Activated CD4-positive, alpha-beta T cell treated with anti-CD3 and anti-CD28 coated beads, Interleukin-2, amount 10 ng/mL, durations not matched to agents 24 days and 14 days (primary cell): ENCODE measurements at regions not wholly inside any gene's neighbourhood (a gene's known extent, or its start where the extent isn't known, plus 50 kb on each side); places are given as distances from the start of the nearest gene placed in this dataset.
A peak's percentile ranks its signal among the peaks of the same experiment; 100 is the strongest.

Source experiments
- DNase-seq: peaks from one replicate; pipeline ENCODE4 v3.0.0; 2022
- H3K27ac Mint-ChIP-seq: one replicate; pipeline ENCODE4 v1.8.0; 2022; ENCODE audit warnings: mild to moderate bottlenecking, mixed read lengths
- H3K27me3 Mint-ChIP-seq: one replicate; pipeline ENCODE4 v1.8.0; 2022; ENCODE audit warnings: mixed read lengths
- H3K36me3 Mint-ChIP-seq: one replicate; pipeline ENCODE4 v1.8.0; 2022; ENCODE audit warnings: low read depth, mild to moderate bottlenecking, mixed read lengths
- H3K4me1 Mint-ChIP-seq: one replicate; pipeline ENCODE4 v1.8.0; 2021; ENCODE audit warnings: mixed read lengths
- H3K4me3 Mint-ChIP-seq: one replicate; pipeline ENCODE4 v1.8.0; 2022; ENCODE audit warnings: mild to moderate bottlenecking, moderate library complexity, mixed read lengths
- H3K9me3 Mint-ChIP-seq: one replicate; pipeline ENCODE4 v1.8.0; 2021; ENCODE audit warnings: mixed read lengths
- intact Hi-C: fragments of 100-400 bp; cut with micrococcal nuclease; formaldehyde crosslinking; loops from one replicate; pipeline ENCODE4 v1.15.1; 2023

GRCh38 chr18:38972571-38972970 lies 1407.0 kb upstream of the CELF4 start:
- H3K27ac Mint-ChIP-seq = no peak overlapping the region
- peaks cover 3% of the 10 kb centered on the region for H3K9me3 Mint-ChIP-seq
- H3K4me1 Mint-ChIP-seq = no peaks in the 10 kb centered on the region
- DNase-seq = no peak
- no peaks in the 10 kb centered on the region for H3K36me3 Mint-ChIP-seq
- no peak overlapping the region for H3K4me3 Mint-ChIP-seq
- intact Hi-C loops = no loop called here
- no peaks in the 10 kb centered on the region for H3K27me3 Mint-ChIP-seq

- H3K4me1 Mint-ChIP-seq = no peaks in the 10 kb centered on the region
- H3K9me3 Mint-ChIP-seq = peaks cover 3% of the 10 kb centered on the region
- no peaks in the 10 kb centered on the region for H3K27me3 Mint-ChIP-seq
- H3K27ac Mint-ChIP-seq = no peak overlapping the region
- DNase-seq = no peak
- intact Hi-C loops = no loop called here
- H3K4me3 Mint-ChIP-seq = no peak overlapping the region
- no peaks in the 10 kb centered on the region for H3K36me3 Mint-ChIP-seq
These were observed 1406.3 kb upstream of the CELF4 start for GRCh38 chr18:38971881-38972280.

GRCh38 chr18:38966841-38967240 lies 1401.2 kb upstream of the CELF4 start:
- Mint-ChIP-seq H3K27ac (no peak overlapping the region), H3K36me3 (no peaks in the 10 kb centered on the region), H3K27me3 (no peaks in the 10 kb centered on the region), H3K4me3 (no peak overlapping the region), H3K9me3 (peaks cover 12% of the 10 kb centered on the region), H3K4me1 (no peaks in the 10 kb centered on the region)
- DNase-seq = no peak
- intact Hi-C loops = no loop called here

GRCh38 chr18:38963943-38964660 lies 1398.5 kb upstream of the CELF4 start:
- H3K9me3 Mint-ChIP-seq = peaks cover 8% of the 10 kb centered on the region
- no peak for DNase-seq
- intact Hi-C loops = no loop called here
- no peak overlapping the region for H3K4me3 Mint-ChIP-seq
- no peaks in the 10 kb centered on the region for H3K36me3 Mint-ChIP-seq
- no peak overlapping the region for H3K27ac Mint-ChIP-seq
- H3K4me1 Mint-ChIP-seq = no peaks in the 10 kb centered on the region
- no peaks in the 10 kb centered on the region for H3K27me3 Mint-ChIP-seq

- DNase-seq = no peak
- Mint-ChIP-seq H3K4me1 (no peaks in the 10 kb centered on the region), H3K27me3 (no peaks in the 10 kb centered on the region), H3K27ac (no peak overlapping the region), H3K4me3 (no peak overlapping the region), H3K36me3 (no peaks in the 10 kb centered on the region), H3K9me3 (peaks cover 8% of the 10 kb centered on the region)
- intact Hi-C loops = no loop called here
These were observed 1396.3 kb upstream of the CELF4 start for GRCh38 chr18:38961880-38962279.

GRCh38 chr18:38957736-38958135 lies 1392.1 kb upstream of the CELF4 start:
- H3K36me3 Mint-ChIP-seq = no peaks in the 10 kb centered on the region
- intact Hi-C loops = no loop called here
- no peak for DNase-seq

GRCh38 chr18:38956068-38956467 lies 1390.5 kb upstream of the CELF4 start:
- H3K27ac Mint-ChIP-seq = no peak overlapping the region
- no peak for DNase-seq
- H3K27me3 Mint-ChIP-seq = no peaks in the 10 kb centered on the region
- H3K9me3 Mint-ChIP-seq = no peaks in the 10 kb centered on the region
- intact Hi-C loops = no loop called here
- no peaks in the 10 kb centered on the region for H3K4me1 Mint-ChIP-seq
- H3K36me3 Mint-ChIP-seq = no peaks in the 10 kb centered on the region
- H3K4me3 Mint-ChIP-seq = no peak overlapping the region

More at GRCh38 chr18:38957736-38958135, 1392.1 kb upstream of the CELF4 start:
- H3K4me3 Mint-ChIP-seq = no peak overlapping the region
- H3K4me1 Mint-ChIP-seq = no peaks in the 10 kb centered on the region
- no peaks in the 10 kb centered on the region for H3K9me3 Mint-ChIP-seq
- H3K27ac Mint-ChIP-seq = no peak overlapping the region
- no peaks in the 10 kb centered on the region for H3K27me3 Mint-ChIP-seq

GRCh38 chr18:38951633-38952032 lies 1386.0 kb upstream of the CELF4 start:
- DNase-seq = no peak
- H3K27ac Mint-ChIP-seq = no peak overlapping the region
- no peaks in the 10 kb centered on the region for H3K4me1 Mint-ChIP-seq
- intact Hi-C loops = no loop called here
- no peaks in the 10 kb centered on the region for H3K9me3 Mint-ChIP-seq
- H3K36me3 Mint-ChIP-seq = no peaks in the 10 kb centered on the region
- no peak overlapping the region for H3K4me3 Mint-ChIP-seq
- H3K27me3 Mint-ChIP-seq = no peaks in the 10 kb centered on the region

- peaks cover 3% of the 10 kb centered on the region for H3K9me3 Mint-ChIP-seq
- no peak overlapping the region for H3K27ac Mint-ChIP-seq
- H3K4me3 Mint-ChIP-seq = no peak overlapping the region
These were observed 1382.8 kb upstream of the CELF4 start for GRCh38 chr18:38948436-38948835.

GRCh38 chr18:38944446-38945024 lies 1378.9 kb upstream of the CELF4 start:
- no peaks in the 10 kb centered on the region for H3K27me3 Mint-ChIP-seq
- intact Hi-C loops = loop anchor here (5.0 to 10.0 kb wide), 3 partner anchors 60 to 382 kb away; no protein-coding TSS in a partner anchor
- H3K4me3 Mint-ChIP-seq = no peak overlapping the region
- H3K27ac Mint-ChIP-seq = no peak overlapping the region
- peaks cover 4% of the 10 kb centered on the region for H3K36me3 Mint-ChIP-seq
- H3K9me3 Mint-ChIP-seq = peaks cover 11% of the 10 kb centered on the region
- DNase-seq = no peak
- H3K4me1 Mint-ChIP-seq = peaks cover 20% of the 10 kb centered on the region

More at GRCh38 chr18:38948436-38948835, 1382.8 kb upstream of the CELF4 start:
- intact Hi-C loops = loop anchor here (10.0 kb wide), 2 partner anchors 64 to 254 kb away; no protein-coding TSS in a partner anchor
- DNase-seq = no peak
- Mint-ChIP-seq H3K27me3 (no peaks in the 10 kb centered on the region), H3K36me3 (no peaks in the 10 kb centered on the region), H3K4me1 (no peaks in the 10 kb centered on the region)

- intact Hi-C loops = loop anchor here (1.0 to 10.0 kb wide), 5 partner anchors 57 to 445 kb away; no protein-coding TSS in a partner anchor
- Mint-ChIP-seq H3K9me3 (peaks cover 21% of the 10 kb centered on the region), H3K4me1 (peaks cover 24% of the 10 kb centered on the region), H3K27ac (peak overlapping the region; percentile 95), H3K4me3 (peak overlapping the region; percentile 70), H3K27me3 (no peaks in the 10 kb centered on the region), H3K36me3 (peaks cover 4% of the 10 kb centered on the region)
- DNase-seq = no peak
These were observed 1376.3 kb upstream of the CELF4 start for GRCh38 chr18:38941711-38942561.

GRCh38 chr18:38940863-38941531 lies 1375.4 kb upstream of the CELF4 start:
- H3K27me3 Mint-ChIP-seq = no peaks in the 10 kb centered on the region
- peak overlapping the region; percentile 95 for H3K27ac Mint-ChIP-seq
- peak overlapping the region; percentile 70 for H3K4me3 Mint-ChIP-seq
- DNase-seq = peak; percentile 89
- peaks cover 4% of the 10 kb centered on the region for H3K36me3 Mint-ChIP-seq
- intact Hi-C loops = loop anchor here (1.0 to 10.0 kb wide), 5 partner anchors 56 to 444 kb away; no protein-coding TSS in a partner anchor
- peaks cover 24% of the 10 kb centered on the region for H3K4me1 Mint-ChIP-seq
- peaks cover 22% of the 10 kb centered on the region for H3K9me3 Mint-ChIP-seq

- H3K4me3 Mint-ChIP-seq = peak overlapping the region; percentile 70
- no peak for DNase-seq
- intact Hi-C loops = loop anchor here (2.0 to 10.0 kb wide), 4 partner anchors 56 to 444 kb away; no protein-coding TSS in a partner anchor
- H3K9me3 Mint-ChIP-seq = peaks cover 22% of the 10 kb centered on the region
- peak overlapping the region; percentile 95 for H3K27ac Mint-ChIP-seq
- no peaks in the 10 kb centered on the region for H3K27me3 Mint-ChIP-seq
- peaks cover 24% of the 10 kb centered on the region for H3K4me1 Mint-ChIP-seq
- H3K36me3 Mint-ChIP-seq = peaks cover 4% of the 10 kb centered on the region
These were observed 1374.9 kb upstream of the CELF4 start for GRCh38 chr18:38940475-38940862.
